Esophagus muscularis mucosa (tissue), 3 donors: ENCODE measurements at regions not wholly inside any gene's neighbourhood (a gene's known extent, or its start where the extent isn't known, plus 50 kb on each side); places are given as distances from the start of the nearest gene placed in this dataset.

ENCODE experiments used
- CTCF ChIP-seq, 3 experiments: fragments of 200-600 bp in 2 of 3; fragments of 450-650 bp in 1 of 3; sonication (generic) in 2 of 3; IDR thresholded peaks; one replicate each; pipeline ENCODE4 v1.5.1; 2017 to 2019; ENCODE audit warnings: antibody characterized with exemption in 3 of 3, mild to moderate bottlenecking in 2 of 3, moderate library complexity in 1 of 3
- POLR2A ChIP-seq: fragments of 450-650 bp; IDR thresholded peaks from one replicate; pipeline ENCODE4 v1.6.1; 2017; ENCODE audit warnings: antibody characterized with exemption, moderate library complexity, mild to moderate bottlenecking, low read depth

GRCh38 chr22:49235463-49236300 lies 592.0 kb downstream of the BRD1 start:
- no peak for TF ChIP-seq CTCF (IDR thresholded peaks at IDR 0.05)
- TF ChIP-seq POLR2A, result no peak
